ENCODE measurements at regions not wholly inside any gene's neighbourhood (a gene's known extent, or its start where the extent isn't known, plus 50 kb on each side); places are given as distances from the start of the nearest gene placed in this dataset.
A peak's percentile ranks its signal among the peaks of the same experiment; 100 is the strongest.

- H3K36me3 Mint-ChIP-seq: no peaks in the 10 kb centered on the region
- no peak for ATAC-seq
- DNase-seq (ENCODE audit: low spot score in 2 of 2): no peak
- H3K27ac Mint-ChIP-seq: no peak overlapping the region
- no peaks in the 10 kb centered on the region for H3K9me3 Mint-ChIP-seq
These were observed 627.4 kb upstream of the NR5A2 start for GRCh38 chr1:199399996-199400724.

- peaks cover 0 to 5% of the 10 kb centered on the region in 2 donors for H3K9me3 Mint-ChIP-seq
- ATAC-seq (no peak), DNase-seq (ENCODE audit: low spot score in 2 of 2) (no peak)
- no peak overlapping the region for H3K27ac Mint-ChIP-seq
- H3K36me3 Mint-ChIP-seq: no peaks in the 10 kb centered on the region
These were observed 623.9 kb upstream of the NR5A2 start for GRCh38 chr1:199403531-199404116.

GRCh38 chr1:199404191-199404590 is 623.3 kb upstream of the NR5A2 start:
- ATAC-seq (no peak), DNase-seq (ENCODE audit: low spot score in 2 of 2) (no peak)
- H3K9me3 Mint-ChIP-seq: peaks cover 0 to 5% of the 10 kb centered on the region in 2 donors
- H3K27ac Mint-ChIP-seq: no peak overlapping the region
- H3K36me3 Mint-ChIP-seq: no peaks in the 10 kb centered on the region

GRCh38 chr1:199404976-199405375 is 622.5 kb upstream of the NR5A2 start:
- Mint-ChIP-seq H3K27ac (no peak overlapping the region), H3K36me3 (no peaks in the 10 kb centered on the region), H3K9me3 (peaks cover 0 to 5% of the 10 kb centered on the region in 2 donors)
- no peak for ATAC-seq
- DNase-seq (ENCODE audit: low spot score in 2 of 2): no peak

- ATAC-seq (no peak), DNase-seq (ENCODE audit: low spot score in 2 of 2) (no peak)
- no peak overlapping the region for H3K27ac Mint-ChIP-seq
- peaks cover 0 to 5% of the 10 kb centered on the region in 2 donors for H3K9me3 Mint-ChIP-seq
- no peaks in the 10 kb centered on the region for H3K36me3 Mint-ChIP-seq
These were observed 621.8 kb upstream of the NR5A2 start for GRCh38 chr1:199405634-199406196.

- Mint-ChIP-seq H3K36me3 (no peaks in the 10 kb centered on the region), H3K27ac (no peak overlapping the region), H3K9me3 (peaks cover 0 to 5% of the 10 kb centered on the region in 2 donors)
- DNase-seq (ENCODE audit: low spot score in 2 of 2): no peak
- ATAC-seq: no peak
These were observed 617.0 kb upstream of the NR5A2 start for GRCh38 chr1:199410462-199410861.

- H3K36me3 Mint-ChIP-seq: peaks cover 3 to 4% of the 10 kb centered on the region in 2 donors
- no peak for ATAC-seq
- H3K27ac Mint-ChIP-seq: no peak overlapping the region
- H3K9me3 Mint-ChIP-seq: peaks cover 3 to 8% of the 10 kb centered on the region in 2 donors
- no peak for DNase-seq (ENCODE audit: low spot score in 2 of 2)
These were observed 616.0 kb upstream of the NR5A2 start for GRCh38 chr1:199411506-199411905.

- DNase-seq (ENCODE audit: low spot score in 2 of 2): no peak
- Mint-ChIP-seq H3K27ac (no peak overlapping the region), H3K9me3 (peaks cover under 1 to 2% of the 10 kb centered on the region in 2 donors), H3K36me3 (peaks cover under 1% of the 10 kb centered on the region in 2 donors)
- ATAC-seq: no peak
These were observed 605.3 kb upstream of the NR5A2 start for GRCh38 chr1:199422206-199422605.

GRCh38 chr1:199447906-199448305 is 579.6 kb upstream of the NR5A2 start:
- DNase-seq (ENCODE audit: low spot score in 2 of 2): no peak
- H3K27ac Mint-ChIP-seq: no peak overlapping the region
- H3K9me3 Mint-ChIP-seq: peaks cover 7 to 14% of the 10 kb centered on the region in 2 donors
- no peak for ATAC-seq
- peaks cover 5 to 12% of the 10 kb centered on the region in 2 donors for H3K36me3 Mint-ChIP-seq

GRCh38 chr1:199448646-199449045 is 578.9 kb upstream of the NR5A2 start:
- DNase-seq (ENCODE audit: low spot score in 2 of 2) (no peak), ATAC-seq (no peak)
- Mint-ChIP-seq H3K9me3 (peaks cover 7 to 14% of the 10 kb centered on the region in 2 donors), H3K36me3 (peaks cover 5 to 12% of the 10 kb centered on the region in 2 donors), H3K27ac (no peak overlapping the region)

- ATAC-seq (no peak), DNase-seq (ENCODE audit: low spot score in 2 of 2) (no peak)
- Mint-ChIP-seq H3K27ac (no peak overlapping the region), H3K9me3 (peaks cover 7 to 14% of the 10 kb centered on the region in 2 donors), H3K36me3 (peaks cover 5 to 12% of the 10 kb centered on the region in 2 donors)
These were observed 578.3 kb upstream of the NR5A2 start for GRCh38 chr1:199449221-199449620.

GRCh38 chr1:199449681-199450080 is 577.8 kb upstream of the NR5A2 start:
- Mint-ChIP-seq H3K27ac (no peak overlapping the region), H3K36me3 (peaks cover 5 to 10% of the 10 kb centered on the region in 2 donors), H3K9me3 (peaks cover 7 to 14% of the 10 kb centered on the region in 2 donors)
- no peak for ATAC-seq
- DNase-seq (ENCODE audit: low spot score in 2 of 2): no peak

GRCh38 chr1:199452627-199453026 is 574.9 kb upstream of the NR5A2 start:
- no peaks in the 10 kb centered on the region for H3K9me3 Mint-ChIP-seq
- DNase-seq (ENCODE audit: low spot score in 2 of 2): no peak
- no peak for ATAC-seq
- no peak overlapping the region for H3K27ac Mint-ChIP-seq
- H3K36me3 Mint-ChIP-seq: no peaks in the 10 kb centered on the region

GRCh38 chr1:199453723-199454122 is 573.8 kb upstream of the NR5A2 start:
- ATAC-seq (no peak), DNase-seq (ENCODE audit: low spot score in 2 of 2) (no peak)
- Mint-ChIP-seq H3K9me3 (no peaks in the 10 kb centered on the region), H3K27ac (no peak overlapping the region), H3K36me3 (no peaks in the 10 kb centered on the region)

GRCh38 chr1:199460933-199461332 is 566.6 kb upstream of the NR5A2 start:
- H3K27ac Mint-ChIP-seq: no peak overlapping the region
- H3K9me3 Mint-ChIP-seq: peaks cover 0 to 4% of the 10 kb centered on the region in 2 donors
- no peak for DNase-seq (ENCODE audit: low spot score in 2 of 2)
- no peak for ATAC-seq
- peaks cover 0 to 6% of the 10 kb centered on the region in 2 donors for H3K36me3 Mint-ChIP-seq

GRCh38 chr1:199463521-199464127 is 563.9 kb upstream of the NR5A2 start:
- Mint-ChIP-seq H3K27ac (no peak overlapping the region), H3K9me3 (peaks cover 0 to 4% of the 10 kb centered on the region in 2 donors), H3K36me3 (peaks cover 0 to 6% of the 10 kb centered on the region in 2 donors)
- peak; percentile 36 to 66 for ATAC-seq
- DNase-seq (ENCODE audit: low spot score in 2 of 2): peak in 1 of 2 donors; percentile 23

GRCh38 chr1:199466961-199467360 is 560.5 kb upstream of the NR5A2 start:
- peaks cover 0 to 6% of the 10 kb centered on the region in 2 donors for H3K36me3 Mint-ChIP-seq
- DNase-seq (ENCODE audit: low spot score in 2 of 2): no peak

More at GRCh38 chr1:199466961-199467360, 560.5 kb upstream of the NR5A2 start:
- ATAC-seq: no peak
- Mint-ChIP-seq H3K27ac (no peak overlapping the region), H3K9me3 (peaks cover 0 to 4% of the 10 kb centered on the region in 2 donors)

Measured in activated naive CD4-positive, alpha-beta T cell treated with anti-CD3 and anti-CD28 coated beads, Interleukin-2, amount 50 U/mL, for 72 hours (primary cell).